Erythroblast (primary cell): ENCODE measurements at regions not wholly inside any gene's neighbourhood (a gene's known extent, or its start where the extent isn't known, plus 50 kb on each side); places are given as distances from the start of the nearest gene placed in this dataset.

Experiments used
- GATA1 ChIP-seq: IDR thresholded peaks from 2 replicates; pipeline ENCODE4 v1.6.1; 2011; ENCODE audit warnings: low read depth, mild to moderate bottlenecking, control low read depth, low read length, moderate library complexity
- POLR2A ChIP-seq: IDR thresholded peaks from 2 replicates; pipeline ENCODE4 v1.6.1; 2011; ENCODE audit warnings: mild to moderate bottlenecking, low read length

DNA sequence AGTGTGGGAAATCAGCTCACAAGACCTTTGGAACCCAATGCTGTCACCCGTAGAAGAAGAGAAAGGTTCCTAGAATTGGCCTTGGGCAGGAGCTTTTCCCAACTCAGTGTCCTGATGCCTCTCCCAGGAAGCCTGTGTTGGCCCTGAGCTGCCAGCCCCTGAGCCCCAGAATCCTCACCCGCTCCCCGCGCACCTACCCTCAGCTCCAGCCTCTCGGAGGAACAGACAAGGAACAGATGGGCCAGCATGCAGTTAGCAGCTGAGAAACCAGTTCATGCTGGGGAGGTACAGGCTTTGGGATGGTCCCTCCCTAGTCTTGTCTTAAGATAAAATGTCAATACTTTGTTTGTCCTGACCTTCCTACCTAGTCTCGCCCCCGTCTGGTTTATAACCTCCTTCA lies 121.9 kb upstream of the CDH4 start:
- TF ChIP-seq POLR2A (no peak), GATA1 (no peak)
